ENCODE measurements at regions not wholly inside any gene's neighbourhood (a gene's known extent, or its start where the extent isn't known, plus 50 kb on each side); places are given as distances from the start of the nearest gene placed in this dataset.

- DNase-seq (ENCODE audit: extremely low spot score), result no peak
- H3K27ac ChIP-seq (replicated peaks in 1 of 4), result no peak overlapping the region
- H3K4me1 ChIP-seq, result peaks cover 0 to 9% (median 8%) of the 10 kb centered on the region in 4 donors
- no peak overlapping the region for H3K4me3 ChIP-seq
- H3K9me3 ChIP-seq, result peaks cover 0 to 11% (median 0%) of the 10 kb centered on the region in 4 donors
- TF ChIP-seq, protein P1, sequence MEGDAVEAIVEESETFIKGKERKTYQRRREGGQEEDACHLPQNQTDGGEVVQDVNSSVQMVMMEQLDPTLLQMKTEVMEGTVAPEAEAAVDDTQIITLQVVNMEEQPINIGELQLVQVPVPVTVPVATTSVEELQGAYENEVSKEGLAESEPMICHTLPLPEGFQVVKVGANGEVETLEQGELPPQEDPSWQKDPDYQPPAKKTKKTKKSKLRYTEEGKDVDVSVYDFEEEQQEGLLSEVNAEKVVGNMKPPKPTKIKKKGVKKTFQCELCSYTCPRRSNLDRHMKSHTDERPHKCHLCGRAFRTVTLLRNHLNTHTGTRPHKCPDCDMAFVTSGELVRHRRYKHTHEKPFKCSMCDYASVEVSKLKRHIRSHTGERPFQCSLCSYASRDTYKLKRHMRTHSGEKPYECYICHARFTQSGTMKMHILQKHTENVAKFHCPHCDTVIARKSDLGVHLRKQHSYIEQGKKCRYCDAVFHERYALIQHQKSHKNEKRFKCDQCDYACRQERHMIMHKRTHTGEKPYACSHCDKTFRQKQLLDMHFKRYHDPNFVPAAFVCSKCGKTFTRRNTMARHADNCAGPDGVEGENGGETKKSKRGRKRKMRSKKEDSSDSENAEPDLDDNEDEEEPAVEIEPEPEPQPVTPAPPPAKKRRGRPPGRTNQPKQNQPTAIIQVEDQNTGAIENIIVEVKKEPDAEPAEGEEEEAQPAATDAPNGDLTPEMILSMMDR (IDR thresholded peaks at IDR 0.05), result no peak
- TF ChIP-seq EP300 (IDR thresholded peaks at IDR 0.05), result no peak
- no peak for TF ChIP-seq POLR2A (IDR thresholded peaks at IDR 0.05; ENCODE audit: low read depth)
- no peak for TF ChIP-seq POLR2AphosphoS5 (IDR thresholded peaks at IDR 0.05)
- H3K27me3 ChIP-seq, result no peaks in the 10 kb centered on the region
- 91% methylated on average over 2 of the region's 3 CpGs for WGBS
- intact Hi-C loops (cut with DNase I), result no loop called here
- no peaks in the 10 kb centered on the region for H3K36me3 ChIP-seq
These were observed 262.8 kb upstream of the RARB start for GRCh38 chr3:25165306-25165705.

DNA sequence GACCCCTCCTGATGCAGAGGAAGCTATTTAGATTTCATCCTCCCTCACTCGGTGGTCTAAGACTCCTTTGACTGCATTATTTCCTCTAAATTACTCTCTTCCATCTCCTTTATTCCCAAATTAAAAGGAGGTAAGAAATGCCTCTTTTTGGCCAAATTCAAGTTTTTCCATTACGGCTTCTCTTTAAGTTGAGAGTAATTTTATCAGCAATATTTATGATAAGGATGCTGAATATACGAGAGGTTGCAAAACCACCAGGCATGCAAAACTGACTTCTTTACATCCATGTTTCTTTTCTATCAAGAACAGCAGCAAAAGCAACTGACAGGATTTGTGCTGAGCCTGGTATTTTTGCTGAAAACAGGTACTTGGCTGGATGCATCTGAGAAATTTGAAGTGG, 262.0 kb upstream of the RARB start:
- Histone ChIP-seq H3K27ac (replicated peaks in 1 of 4) (no peak overlapping the region), H3K27me3 (no peaks in the 10 kb centered on the region), H3K36me3 (no peaks in the 10 kb centered on the region), H3K4me3 (no peak overlapping the region), H3K9me3 (peaks cover 0 to 11% (median 0%) of the 10 kb centered on the region in 4 donors), H3K4me1 (peaks cover 0 to 16% (median 10%) of the 10 kb centered on the region in 4 donors)
- intact Hi-C loops (cut with DNase I), result no loop called here
- WGBS, result 89% methylated on average over 3 of the region's 3 CpGs
- TF ChIP-seq POLR2AphosphoS5 (IDR thresholded peaks at IDR 0.05) (no peak), POLR2A (IDR thresholded peaks at IDR 0.05; ENCODE audit: low read depth) (no peak), EP300 (IDR thresholded peaks at IDR 0.05) (no peak)
- TF ChIP-seq, protein P1 (IDR thresholded peaks at IDR 0.05), result no peak
- no peak for DNase-seq (ENCODE audit: extremely low spot score)

DNA sequence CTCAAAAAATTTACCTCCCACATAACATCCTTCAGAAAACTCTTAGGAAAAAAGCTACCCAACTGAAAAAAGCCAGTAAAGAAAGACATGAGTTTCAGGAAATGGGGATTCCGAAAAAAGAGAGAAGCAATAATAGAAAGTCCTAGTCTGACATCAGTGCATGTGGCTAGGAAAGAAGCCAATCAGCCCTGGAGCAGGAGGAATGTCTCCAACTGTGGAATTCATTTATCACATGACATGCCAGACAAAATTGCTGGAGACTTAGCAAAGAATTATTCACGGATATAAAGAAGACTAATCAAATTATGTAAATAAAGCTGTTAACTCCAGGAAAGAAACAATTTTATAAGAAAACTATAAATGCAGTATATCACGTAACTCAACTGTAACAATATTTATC, 258.9 kb upstream of the RARB start:
- peak overlapping the region in 2 of 4 donors; percentile 17 to 47 for H3K27ac ChIP-seq (replicated peaks in 1 of 4)
- no peak overlapping the region for H3K4me3 ChIP-seq
- peaks cover 0 to 20% (median 14%) of the 10 kb centered on the region in 4 donors for H3K4me1 ChIP-seq
- DNase-seq (ENCODE audit: extremely low spot score), result no peak
- WGBS, result 54% methylated on average over 3 of the region's 3 CpGs
- H3K36me3 ChIP-seq, result peaks cover 0 to 1% (median 0%) of the 10 kb centered on the region in 4 donors
- H3K9me3 ChIP-seq, result peaks cover 0 to 11% (median 0%) of the 10 kb centered on the region in 4 donors
- intact Hi-C loops (cut with DNase I), result no loop called here
- TF ChIP-seq EP300 (IDR thresholded peaks at IDR 0.05) (no peak), POLR2A (IDR thresholded peaks at IDR 0.05; ENCODE audit: low read depth) (no peak), POLR2AphosphoS5 (IDR thresholded peaks at IDR 0.05) (no peak)
- TF ChIP-seq, protein P1 (IDR thresholded peaks at IDR 0.05), result no peak
- H3K27me3 ChIP-seq, result no peaks in the 10 kb centered on the region

- intact Hi-C loops (cut with DNase I), result no loop called here
- DNase-seq (ENCODE audit: extremely low spot score), result no peak
- Histone ChIP-seq H3K4me1 (peaks cover 0 to 20% (median 14%) of the 10 kb centered on the region in 4 donors), H3K4me3 (no peak overlapping the region), H3K36me3 (peaks cover 0 to 5% (median 0%) of the 10 kb centered on the region in 4 donors), H3K9me3 (peaks cover 0 to 11% (median 0%) of the 10 kb centered on the region in 4 donors), H3K27me3 (no peaks in the 10 kb centered on the region), H3K27ac (replicated peaks in 1 of 4) (peak overlapping the region in 2 of 4 donors; percentile 12 to 47)
- WGBS, result 25% methylated on average over 3 of the region's 3 CpGs
- TF ChIP-seq, protein P1 (IDR thresholded peaks at IDR 0.05), result no peak
- TF ChIP-seq POLR2AphosphoS5 (IDR thresholded peaks at IDR 0.05) (no peak), POLR2A (IDR thresholded peaks at IDR 0.05; ENCODE audit: low read depth) (no peak), EP300 (IDR thresholded peaks at IDR 0.05) (no peak)
These were observed 258.0 kb upstream of the RARB start for GRCh38 chr3:25170021-25170420.

Measured in esophagus muscularis mucosa (tissue), 4 donors.